GM12891 (cell line): ENCODE measurements at regions not wholly inside any gene's neighbourhood (a gene's known extent, or its start where the extent isn't known, plus 50 kb on each side); places are given as distances from the start of the nearest gene placed in this dataset.
"Not testable (repeated sequence)": the region's sequence is repeated elsewhere in the genome, so short reads cannot be mapped to it uniquely, and the experiment has no call there.

ENCODE experiments used
- PAX5 ChIP-seq: IDR thresholded peaks from 2 replicates; pipeline ENCODE4 v1.6.1; 2011; ENCODE audit warnings: low read length, moderate library complexity, mild to moderate bottlenecking; ENCODE audit not compliant: insufficient read depth, severe bottlenecking
- POLR2A ChIP-seq: IDR thresholded peaks from 2 replicates; pipeline ENCODE4 v1.6.1; 2011; ENCODE audit warnings: low read depth, low read length, control low read depth
- POLR2AphosphoS5 ChIP-seq: IDR thresholded peaks from 2 replicates; pipeline ENCODE4 v1.6.1; 2011; ENCODE audit warnings: low read depth, low read length, control low read depth
- POU2F2 ChIP-seq: IDR thresholded peaks from 2 replicates; pipeline ENCODE4 v1.6.1; 2011; ENCODE audit warnings: low read depth, mild to moderate bottlenecking, control low read depth, low read length, moderate library complexity
- SPI1 ChIP-seq: IDR thresholded peaks from 2 replicates; pipeline ENCODE4 v1.6.1; 2011; ENCODE audit warnings: low read depth, low read length, control low read depth
- TAF1 ChIP-seq: IDR thresholded peaks from 2 replicates; pipeline ENCODE4 v1.6.1; 2011; ENCODE audit warnings: low read depth, low read length, control low read depth

- TF ChIP-seq POU2F2, TAF1, POLR2A, POLR2AphosphoS5, PAX5, SPI1: not testable (repeated sequence)
Observed at GRCh38 chrY:18461211-18461911, 85.2 kb upstream of the HSFY1 start.
